ENCODE measurements at regions not wholly inside any gene's neighbourhood (a gene's known extent, or its start where the extent isn't known, plus 50 kb on each side); places are given as distances from the start of the nearest gene placed in this dataset.

DNA sequence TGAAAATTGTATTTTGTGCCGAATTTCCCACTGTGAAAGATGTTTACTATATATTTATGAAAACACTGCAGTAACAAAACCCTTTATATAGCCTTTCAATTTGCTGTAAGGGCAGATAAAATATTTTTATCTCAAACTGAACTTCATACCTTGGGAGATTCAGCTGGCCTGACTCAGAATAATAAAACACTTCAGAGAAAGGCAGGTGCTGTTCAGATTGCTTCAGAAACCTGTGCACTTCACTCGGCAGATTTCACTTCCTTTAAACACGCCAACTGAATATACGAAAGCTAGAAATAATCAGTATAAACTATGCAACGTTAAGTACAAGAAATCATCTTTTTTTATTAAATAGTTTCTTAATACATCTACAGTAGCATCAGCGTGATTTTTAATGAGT lies 839.1 kb upstream of the RBFOX1 start (continued):
- TF ChIP-seq, protein P1, sequence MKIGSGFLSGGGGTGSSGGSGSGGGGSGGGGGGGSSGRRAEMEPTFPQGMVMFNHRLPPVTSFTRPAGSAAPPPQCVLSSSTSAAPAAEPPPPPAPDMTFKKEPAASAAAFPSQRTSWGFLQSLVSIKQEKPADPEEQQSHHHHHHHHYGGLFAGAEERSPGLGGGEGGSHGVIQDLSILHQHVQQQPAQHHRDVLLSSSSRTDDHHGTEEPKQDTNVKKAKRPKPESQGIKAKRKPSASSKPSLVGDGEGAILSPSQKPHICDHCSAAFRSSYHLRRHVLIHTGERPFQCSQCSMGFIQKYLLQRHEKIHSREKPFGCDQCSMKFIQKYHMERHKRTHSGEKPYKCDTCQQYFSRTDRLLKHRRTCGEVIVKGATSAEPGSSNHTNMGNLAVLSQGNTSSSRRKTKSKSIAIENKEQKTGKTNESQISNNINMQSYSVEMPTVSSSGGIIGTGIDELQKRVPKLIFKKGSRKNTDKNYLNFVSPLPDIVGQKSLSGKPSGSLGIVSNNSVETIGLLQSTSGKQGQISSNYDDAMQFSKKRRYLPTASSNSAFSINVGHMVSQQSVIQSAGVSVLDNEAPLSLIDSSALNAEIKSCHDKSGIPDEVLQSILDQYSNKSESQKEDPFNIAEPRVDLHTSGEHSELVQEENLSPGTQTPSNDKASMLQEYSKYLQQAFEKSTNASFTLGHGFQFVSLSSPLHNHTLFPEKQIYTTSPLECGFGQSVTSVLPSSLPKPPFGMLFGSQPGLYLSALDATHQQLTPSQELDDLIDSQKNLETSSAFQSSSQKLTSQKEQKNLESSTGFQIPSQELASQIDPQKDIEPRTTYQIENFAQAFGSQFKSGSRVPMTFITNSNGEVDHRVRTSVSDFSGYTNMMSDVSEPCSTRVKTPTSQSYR (CRISPR knock-in tag; IDR thresholded peaks at IDR 0.05; ENCODE audit: borderline replicate concordance): no peak
- TF ChIP-seq ZNF260 (CRISPR knock-in tag; IDR thresholded peaks at IDR 0.05; ENCODE audit: borderline replicate concordance, low read depth) (no peak), BCL6 (CRISPR knock-in tag; IDR thresholded peaks at IDR 0.05) (no peak)

DNA sequence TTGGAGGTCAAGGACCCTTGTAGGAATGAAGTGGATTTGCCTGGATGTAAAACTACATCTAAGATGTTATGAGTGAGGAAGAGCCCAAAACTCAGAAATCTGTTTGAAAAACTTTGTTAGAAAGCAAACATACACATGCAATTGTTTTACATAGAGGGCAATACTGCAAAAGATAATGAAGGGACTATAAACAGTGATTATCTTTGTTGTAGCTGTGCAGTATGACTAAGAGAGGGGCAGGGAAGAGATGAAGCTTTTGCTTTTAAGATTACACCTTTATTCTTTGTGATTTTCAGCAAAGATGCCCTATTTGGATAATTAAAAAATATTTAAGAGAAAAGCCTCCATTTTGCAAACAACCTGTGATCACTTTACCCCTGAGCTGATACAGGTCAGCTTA lies 839.9 kb upstream of the RBFOX1 start:
- POLR2A ChIA-PET: no interaction called here
- FAIRE-seq: no peak

More for the DNA sequence above, 839.9 kb upstream of the RBFOX1 start:
- intact Hi-C loops (cut with micrococcal nuclease; ENCODE audit: unreplicated experiment) (no loop called here), in situ Hi-C loops (cut with HindIII; ENCODE audit: extremely low pct_ligation_motif_present, low pct_unique_long_range_greater_than_20kb) (no loop called here)
- no TSS peak for BruUV-seq (replicated peaks)
- Histone ChIP-seq H3K4me1 (ENCODE audit: insufficient read depth, low read length) (no peaks in the 10 kb centered on the region), H2AFZ (ENCODE audit: low read length) (no peak overlapping the region), H3K9me3 (ENCODE audit: low read length) (no peaks in the 10 kb centered on the region), H3K4me2 (ENCODE audit: low read depth, low read length) (no peak overlapping the region), H3K4me3 (replicated peaks in 1 of 3; ENCODE audit: insufficient read depth in 1 of 3, low read depth in 2 of 3, low read length in 3 of 3) (no peak overlapping the region), H3K27me3 (ENCODE audit: control insufficient read depth in 1 of 2, insufficient read depth in 2 of 2, low read length in 2 of 2) (no peaks in the 10 kb centered on the region), H3K79me2 (ENCODE audit: insufficient read depth, low read length) (no peaks in the 10 kb centered on the region), H3K36me3 (replicated peaks in 1 of 2; ENCODE audit: control insufficient read depth in 1 of 2, insufficient read depth in 2 of 2, low read length in 2 of 2) (no peaks in the 10 kb centered on the region), H3K9ac (ENCODE audit: insufficient read depth, low read depth, low read length) (no peak overlapping the region), H3K27ac (ENCODE audit: extremely low read length, insufficient read depth, low read length) (no peak overlapping the region), H4K20me1 (ENCODE audit: insufficient read depth, low read length) (no peaks in the 10 kb centered on the region)
- TF ChIP-seq RBAK (CRISPR knock-in tag; IDR thresholded peaks at IDR 0.05) (no peak), ZNF335 (CRISPR knock-in tag; IDR thresholded peaks at IDR 0.05) (no peak), MATR3 (CRISPR knock-in tag; IDR thresholded peaks at IDR 0.05) (no peak), NRL (CRISPR knock-in tag; IDR thresholded peaks at IDR 0.05; ENCODE audit: borderline replicate concordance) (no peak), EZH2 (conservative IDR thresholded peaks at IDR 0.05; ENCODE audit: low read depth, low read length) (no peak), AGO2 (optimal IDR thresholded peaks at IDR 0.05; ENCODE audit: low read depth, low read length) (no peak)
- TF ChIP-seq, protein P2, sequence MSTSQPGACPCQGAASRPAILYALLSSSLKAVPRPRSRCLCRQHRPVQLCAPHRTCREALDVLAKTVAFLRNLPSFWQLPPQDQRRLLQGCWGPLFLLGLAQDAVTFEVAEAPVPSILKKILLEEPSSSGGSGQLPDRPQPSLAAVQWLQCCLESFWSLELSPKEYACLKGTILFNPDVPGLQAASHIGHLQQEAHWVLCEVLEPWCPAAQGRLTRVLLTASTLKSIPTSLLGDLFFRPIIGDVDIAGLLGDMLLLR (CRISPR knock-in tag; IDR thresholded peaks at IDR 0.05): no peak
- TF ChIP-seq, protein P3, sequence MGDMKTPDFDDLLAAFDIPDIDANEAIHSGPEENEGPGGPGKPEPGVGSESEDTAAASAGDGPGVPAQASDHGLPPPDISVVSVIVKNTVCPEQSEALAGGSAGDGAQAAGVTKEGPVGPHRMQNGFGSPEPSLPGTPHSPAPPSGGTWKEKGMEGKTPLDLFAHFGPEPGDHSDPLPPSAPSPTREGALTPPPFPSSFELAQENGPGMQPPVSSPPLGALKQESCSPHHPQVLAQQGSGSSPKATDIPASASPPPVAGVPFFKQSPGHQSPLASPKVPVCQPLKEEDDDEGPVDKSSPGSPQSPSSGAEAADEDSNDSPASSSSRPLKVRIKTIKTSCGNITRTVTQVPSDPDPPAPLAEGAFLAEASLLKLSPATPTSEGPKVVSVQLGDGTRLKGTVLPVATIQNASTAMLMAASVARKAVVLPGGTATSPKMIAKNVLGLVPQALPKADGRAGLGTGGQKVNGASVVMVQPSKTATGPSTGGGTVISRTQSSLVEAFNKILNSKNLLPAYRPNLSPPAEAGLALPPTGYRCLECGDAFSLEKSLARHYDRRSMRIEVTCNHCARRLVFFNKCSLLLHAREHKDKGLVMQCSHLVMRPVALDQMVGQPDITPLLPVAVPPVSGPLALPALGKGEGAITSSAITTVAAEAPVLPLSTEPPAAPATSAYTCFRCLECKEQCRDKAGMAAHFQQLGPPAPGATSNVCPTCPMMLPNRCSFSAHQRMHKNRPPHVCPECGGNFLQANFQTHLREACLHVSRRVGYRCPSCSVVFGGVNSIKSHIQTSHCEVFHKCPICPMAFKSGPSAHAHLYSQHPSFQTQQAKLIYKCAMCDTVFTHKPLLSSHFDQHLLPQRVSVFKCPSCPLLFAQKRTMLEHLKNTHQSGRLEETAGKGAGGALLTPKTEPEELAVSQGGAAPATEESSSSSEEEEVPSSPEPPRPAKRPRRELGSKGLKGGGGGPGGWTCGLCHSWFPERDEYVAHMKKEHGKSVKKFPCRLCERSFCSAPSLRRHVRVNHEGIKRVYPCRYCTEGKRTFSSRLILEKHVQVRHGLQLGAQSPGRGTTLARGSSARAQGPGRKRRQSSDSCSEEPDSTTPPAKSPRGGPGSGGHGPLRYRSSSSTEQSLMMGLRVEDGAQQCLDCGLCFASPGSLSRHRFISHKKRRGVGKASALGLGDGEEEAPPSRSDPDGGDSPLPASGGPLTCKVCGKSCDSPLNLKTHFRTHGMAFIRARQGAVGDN (CRISPR knock-in tag; IDR thresholded peaks at IDR 0.05): no peak
- DNase-seq (ENCODE audit: low spot score): no peak
- CTCF ChIA-PET (ENCODE audit: low intra/inter-chr PET ratio, low total read pairs): no interaction called here
- ATAC-seq: no peak

Data from HepG2 (cell line).